ENCODE measurements at regions not wholly inside any gene's neighbourhood (a gene's known extent, or its start where the extent isn't known, plus 50 kb on each side); places are given as distances from the start of the nearest gene placed in this dataset.
A peak's percentile ranks its signal among the peaks of the same experiment; 100 is the strongest.

DNA sequence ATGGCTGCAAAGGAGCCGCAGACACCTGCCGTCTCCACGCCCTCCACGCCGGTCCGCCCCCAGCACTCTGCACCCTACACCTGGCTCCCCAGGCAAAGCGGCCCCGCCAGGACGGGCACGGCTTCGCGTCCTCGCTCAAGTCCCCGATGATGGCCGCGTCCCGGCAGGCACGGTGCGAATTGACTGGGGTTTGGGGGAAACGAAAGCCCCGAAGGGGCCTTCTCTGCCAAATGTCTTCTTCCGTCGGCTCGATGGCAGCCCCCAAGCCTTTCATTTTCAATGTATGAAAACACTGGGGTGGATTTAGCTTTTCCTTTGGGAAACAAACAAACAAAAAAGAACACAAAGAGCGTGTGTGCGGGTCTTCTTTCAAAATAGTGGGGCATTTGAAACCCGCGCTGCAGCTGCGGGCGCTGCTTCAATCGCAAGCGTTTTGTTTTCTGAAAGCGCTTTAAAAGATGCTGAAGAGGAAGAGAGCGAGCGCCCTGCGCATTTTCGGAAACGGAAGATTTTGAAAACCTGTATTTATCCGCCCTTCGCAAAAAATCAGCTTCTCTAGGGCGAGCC is 160.0 kb downstream of the RMI1 start:
- intact Hi-C loops (cut with micrococcal nuclease): loop anchor here (10.0 kb wide), 1 partner anchor 156 kb away; the partner anchor contains the start of genes HNRNPK and RMI1
- Mint-ChIP-seq H3K27me3 (peaks cover 50% of the 10 kb centered on the region), H3K9me3 (no peaks in the 10 kb centered on the region), H3K27ac (no peak overlapping the region), H3K36me3 (ENCODE audit: low read depth) (no peaks in the 10 kb centered on the region), H3K4me3 (peak overlapping the region; percentile 86), H3K4me1 (peaks cover 7% of the 10 kb centered on the region)
- peak; percentile 72 for DNase-seq

DNA sequence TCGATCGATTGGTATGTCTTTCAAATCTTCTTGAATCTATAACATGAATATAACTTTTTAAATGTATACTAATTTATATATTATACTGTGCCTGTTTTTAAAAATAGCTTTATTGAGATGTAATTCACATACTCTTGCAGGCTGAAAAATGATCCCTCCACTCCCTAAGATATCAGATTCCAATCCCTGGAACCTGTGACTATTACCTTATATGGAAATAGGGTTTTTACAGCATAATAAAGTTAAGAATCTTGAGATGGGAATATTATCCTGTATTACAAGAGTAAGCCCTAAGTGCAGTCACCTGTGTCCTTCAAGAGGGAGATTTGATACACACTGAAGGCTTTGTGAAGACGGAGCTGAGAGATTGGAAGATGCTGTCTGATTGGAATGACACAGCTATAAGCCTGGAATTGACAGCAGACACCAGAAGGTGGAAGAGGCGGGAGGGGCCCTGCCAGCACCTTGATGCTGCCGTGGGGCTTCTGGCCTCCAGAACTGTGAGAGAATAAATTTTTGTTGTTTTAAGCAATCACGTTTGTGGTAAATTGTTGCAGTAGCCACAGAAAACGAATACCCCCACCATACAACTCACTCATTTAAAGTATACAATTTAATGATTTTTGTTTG is 161.3 kb downstream of the RMI1 start:
- no peaks in the 10 kb centered on the region for H3K36me3 Mint-ChIP-seq (ENCODE audit: low read depth)
- peak; percentile 34 for DNase-seq
- H3K4me3 Mint-ChIP-seq: no peak overlapping the region
- H3K4me1 Mint-ChIP-seq: peaks cover 8% of the 10 kb centered on the region
- intact Hi-C loops (cut with micrococcal nuclease): loop anchor here (10.0 kb wide), 1 partner anchor 157 kb away; the partner anchor contains the start of genes HNRNPK and RMI1
- H3K27ac Mint-ChIP-seq: no peak overlapping the region
- peaks cover 44% of the 10 kb centered on the region for H3K27me3 Mint-ChIP-seq
- no peaks in the 10 kb centered on the region for H3K9me3 Mint-ChIP-seq

DNA sequence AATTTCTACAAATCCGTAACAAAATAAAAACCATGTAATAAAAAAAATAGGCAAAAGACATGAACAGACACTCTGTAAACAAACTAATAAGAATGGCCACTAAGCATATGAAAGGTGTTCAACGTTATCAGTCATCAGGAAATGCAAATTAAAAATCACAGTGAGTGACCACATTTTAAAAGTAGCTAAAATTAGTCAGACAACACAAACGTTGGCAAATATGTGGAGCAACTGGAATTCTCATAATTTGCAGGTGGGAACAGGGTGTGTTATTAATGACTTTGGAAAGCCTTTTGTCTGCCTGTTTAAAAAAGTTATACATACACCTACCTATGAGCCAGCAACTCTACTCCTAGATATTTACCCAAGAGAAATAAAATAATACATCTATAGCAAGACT is 164.4 kb downstream of the RMI1 start:
- intact Hi-C loops (cut with micrococcal nuclease): loop anchor here (10.0 kb wide), 1 partner anchor 160 kb away; the partner anchor contains the start of genes HNRNPK and RMI1
- Mint-ChIP-seq H3K9me3 (no peaks in the 10 kb centered on the region), H3K4me3 (no peak overlapping the region), H3K27ac (no peak overlapping the region), H3K4me1 (peaks cover 8% of the 10 kb centered on the region), H3K36me3 (ENCODE audit: low read depth) (no peaks in the 10 kb centered on the region), H3K27me3 (peaks cover 29% of the 10 kb centered on the region)
- no peak for DNase-seq

DNA sequence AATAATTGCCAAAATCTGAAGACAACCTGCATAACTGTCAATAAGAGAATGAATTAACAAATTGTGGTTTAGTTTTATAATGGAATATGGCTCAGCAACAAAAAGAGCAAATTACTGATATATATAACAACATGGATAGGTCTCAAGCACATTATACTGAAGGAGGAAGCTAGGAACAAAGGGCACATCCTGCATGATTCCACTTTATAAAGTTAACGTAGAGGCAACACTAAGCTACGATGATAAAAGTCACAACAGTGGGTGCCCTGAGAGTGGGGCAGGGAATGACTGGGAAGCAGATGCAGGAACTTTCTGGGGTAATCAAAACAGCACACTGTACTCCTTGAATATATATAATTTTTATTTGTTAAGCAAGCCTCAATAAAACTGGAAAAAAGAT is 165.2 kb downstream of the RMI1 start:
- intact Hi-C loops (cut with micrococcal nuclease): loop anchor here (10.0 kb wide), 1 partner anchor 161 kb away; the partner anchor contains the start of genes HNRNPK and RMI1
- peaks cover 25% of the 10 kb centered on the region for H3K27me3 Mint-ChIP-seq
- no peaks in the 10 kb centered on the region for H3K36me3 Mint-ChIP-seq (ENCODE audit: low read depth)
- H3K27ac Mint-ChIP-seq: no peak overlapping the region
- DNase-seq: no peak
- no peaks in the 10 kb centered on the region for H3K9me3 Mint-ChIP-seq
- H3K4me3 Mint-ChIP-seq: no peak overlapping the region
- peaks cover 4% of the 10 kb centered on the region for H3K4me1 Mint-ChIP-seq

DNA sequence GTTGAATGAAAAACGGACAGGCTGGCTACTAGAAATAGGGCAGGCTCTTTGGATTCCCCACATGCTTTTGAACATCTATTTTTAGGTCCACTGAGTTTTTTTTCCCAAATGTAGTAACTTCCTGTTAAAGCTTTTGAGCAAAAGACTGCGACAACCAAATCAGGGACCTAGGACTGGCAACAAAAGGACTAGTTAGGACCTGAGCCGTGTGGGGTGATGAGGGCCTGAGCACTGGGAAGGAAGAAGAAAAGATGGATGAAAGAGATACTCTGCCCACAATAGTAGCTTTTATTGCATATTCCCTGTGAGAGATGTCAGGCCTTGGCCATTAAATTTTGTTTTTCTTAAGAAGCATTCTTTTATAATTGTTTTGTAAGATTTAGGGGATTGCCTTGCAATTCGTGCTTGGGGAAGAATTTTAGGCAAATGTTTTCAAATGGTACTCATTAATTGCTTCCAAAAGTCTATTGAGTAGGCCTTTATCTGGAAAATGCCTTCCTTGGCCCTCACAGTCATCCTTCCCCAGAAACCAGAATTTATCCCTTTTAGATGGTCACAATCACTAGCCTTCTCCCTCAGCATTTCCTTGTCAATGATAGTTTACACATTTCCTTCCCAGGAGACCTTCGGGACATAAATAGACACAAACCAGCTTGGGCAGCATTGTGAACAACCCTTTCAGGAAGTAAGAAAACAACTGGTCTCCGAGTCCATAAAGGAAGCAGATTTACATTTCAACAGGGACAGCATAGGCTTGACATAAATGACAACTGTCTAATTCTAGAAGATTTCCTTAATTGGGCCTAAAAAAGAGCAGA is 166.5 kb downstream of the RMI1 start:
- no peaks in the 10 kb centered on the region for H3K36me3 Mint-ChIP-seq (ENCODE audit: low read depth)
- no peaks in the 10 kb centered on the region for H3K9me3 Mint-ChIP-seq
- H3K27ac Mint-ChIP-seq: no peak overlapping the region
- no peak overlapping the region for H3K4me3 Mint-ChIP-seq
- peaks cover 15% of the 10 kb centered on the region for H3K27me3 Mint-ChIP-seq
- peak; percentile 36 for DNase-seq
- intact Hi-C loops (cut with micrococcal nuclease): loop anchor here (10.0 kb wide), 1 partner anchor 162 kb away; the partner anchor contains the start of genes HNRNPK and RMI1
- H3K4me1 Mint-ChIP-seq: peaks cover 2% of the 10 kb centered on the region

DNA sequence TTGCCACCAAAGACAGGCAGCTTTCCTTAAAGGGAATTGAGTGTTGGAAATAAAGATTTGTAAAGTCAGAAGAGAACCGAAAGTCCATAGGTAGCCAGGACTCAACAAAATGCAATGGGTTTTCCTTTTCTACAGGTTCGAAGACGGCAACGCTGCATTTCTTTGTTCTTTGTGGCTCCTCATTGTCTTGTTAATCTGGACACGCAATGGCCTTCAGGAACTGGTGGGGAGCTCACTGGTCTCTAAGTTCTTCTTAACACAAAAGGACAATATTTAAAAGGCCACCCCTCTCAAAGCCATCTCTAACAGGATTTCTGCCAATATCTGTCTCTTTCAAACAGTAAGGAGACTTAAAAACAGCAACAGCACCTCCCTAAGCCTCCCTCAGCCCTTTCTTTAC is 170.6 kb downstream of the RMI1 start:
- no peak for DNase-seq
- no peaks in the 10 kb centered on the region for H3K9me3 Mint-ChIP-seq
- no peak overlapping the region for H3K27ac Mint-ChIP-seq
- intact Hi-C loops (cut with micrococcal nuclease): no loop called here
- H3K36me3 Mint-ChIP-seq (ENCODE audit: low read depth): no peaks in the 10 kb centered on the region
- H3K4me1 Mint-ChIP-seq: peaks cover 2% of the 10 kb centered on the region
- H3K27me3 Mint-ChIP-seq: peaks cover 15% of the 10 kb centered on the region
- no peak overlapping the region for H3K4me3 Mint-ChIP-seq

DNA sequence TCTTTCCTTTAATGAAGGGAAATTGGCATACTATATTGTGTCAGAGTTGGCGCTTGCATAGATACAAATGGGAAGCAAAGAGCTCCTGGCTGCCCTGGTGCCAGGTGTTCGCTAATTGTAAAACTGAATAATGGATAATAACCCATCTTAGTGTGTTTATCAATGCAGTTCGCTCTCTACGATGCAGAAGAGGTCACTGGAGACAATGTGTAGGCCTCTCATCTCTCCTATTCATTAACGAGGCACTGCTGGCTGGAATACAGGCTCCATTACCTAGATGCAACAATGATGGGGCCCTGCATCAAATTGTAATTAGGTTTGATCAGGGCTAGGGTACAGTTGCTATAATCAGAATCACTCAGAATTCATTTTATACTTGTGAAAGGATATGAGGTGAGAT is 171.0 kb downstream of the RMI1 start:
- H3K4me3 Mint-ChIP-seq: no peak overlapping the region
- H3K9me3 Mint-ChIP-seq: no peaks in the 10 kb centered on the region
- H3K27me3 Mint-ChIP-seq: peaks cover 15% of the 10 kb centered on the region
- peak; percentile 33 for DNase-seq
- intact Hi-C loops (cut with micrococcal nuclease): no loop called here
- no peak overlapping the region for H3K27ac Mint-ChIP-seq
- H3K4me1 Mint-ChIP-seq: peaks cover 2% of the 10 kb centered on the region
- no peaks in the 10 kb centered on the region for H3K36me3 Mint-ChIP-seq (ENCODE audit: low read depth)

DNA sequence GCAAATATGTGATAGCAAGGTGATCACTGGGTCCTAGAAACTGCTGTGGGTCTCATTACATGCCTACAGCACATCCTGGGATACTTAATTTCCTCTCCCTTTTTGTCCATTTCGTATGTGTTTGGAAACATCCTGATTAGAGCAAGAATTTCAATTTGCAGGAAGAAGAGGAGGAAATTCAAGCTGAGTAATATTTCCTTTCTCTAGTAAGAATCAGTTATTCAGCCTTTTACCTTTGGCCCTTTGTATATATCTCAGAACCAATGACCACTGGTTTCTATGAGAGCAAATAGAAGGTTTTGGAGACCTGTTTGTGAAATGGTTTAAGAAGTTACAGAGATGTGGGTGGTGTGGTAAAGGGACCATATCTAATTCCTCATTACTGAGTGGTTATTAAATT is 171.6 kb downstream of the RMI1 start:
- Mint-ChIP-seq H3K27me3 (peaks cover 15% of the 10 kb centered on the region), H3K4me1 (no peaks in the 10 kb centered on the region), H3K36me3 (ENCODE audit: low read depth) (no peaks in the 10 kb centered on the region), H3K9me3 (no peaks in the 10 kb centered on the region), H3K4me3 (no peak overlapping the region), H3K27ac (no peak overlapping the region)
- intact Hi-C loops (cut with micrococcal nuclease): no loop called here
- DNase-seq: no peak

DNA sequence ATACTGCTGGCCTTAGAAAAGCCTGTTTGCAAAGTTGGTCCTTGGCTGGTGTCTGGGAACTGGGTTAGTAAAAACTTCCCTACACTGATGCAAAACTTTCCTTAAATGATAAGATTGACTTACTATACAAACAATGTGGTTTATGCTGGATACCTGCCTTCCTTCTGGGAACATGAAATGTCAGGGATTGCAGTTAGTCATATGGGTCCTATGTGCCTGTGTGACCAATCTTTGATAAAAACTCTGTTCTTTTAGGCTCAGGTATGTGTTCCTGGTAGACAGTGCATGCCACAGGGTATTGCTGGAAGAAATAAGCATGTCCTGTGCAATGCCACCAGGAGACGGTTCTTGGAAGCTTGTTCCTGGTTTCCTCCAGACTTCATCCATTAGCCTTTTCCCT is 173.3 kb downstream of the RMI1 start:
- no peak for DNase-seq
- Mint-ChIP-seq H3K27me3 (peaks cover 26% of the 10 kb centered on the region), H3K4me1 (no peaks in the 10 kb centered on the region), H3K27ac (no peak overlapping the region), H3K9me3 (no peaks in the 10 kb centered on the region), H3K4me3 (no peak overlapping the region), H3K36me3 (ENCODE audit: low read depth) (no peaks in the 10 kb centered on the region)
- intact Hi-C loops (cut with micrococcal nuclease): no loop called here

DNA sequence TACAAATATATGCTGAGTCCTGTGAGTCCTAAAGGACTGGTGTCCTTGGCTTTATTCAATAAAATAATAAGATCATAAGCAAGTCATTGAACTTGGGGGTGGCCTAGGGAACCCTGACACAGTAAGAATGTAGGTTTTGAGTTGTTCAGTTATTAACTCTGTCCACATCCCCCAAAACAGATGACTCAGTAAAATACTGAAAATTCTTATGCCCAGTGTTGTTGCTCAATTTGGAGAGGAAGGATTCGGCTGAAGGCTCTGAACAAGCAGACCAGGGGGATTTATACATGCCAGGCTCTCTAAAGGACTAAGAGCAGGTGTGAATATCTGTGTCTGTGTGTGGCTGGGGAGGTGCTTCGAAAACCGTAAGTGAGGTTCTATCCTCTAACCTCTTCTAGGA is 173.7 kb downstream of the RMI1 start:
- DNase-seq: no peak
- intact Hi-C loops (cut with micrococcal nuclease): no loop called here
- H3K4me1 Mint-ChIP-seq: no peaks in the 10 kb centered on the region

DNA sequence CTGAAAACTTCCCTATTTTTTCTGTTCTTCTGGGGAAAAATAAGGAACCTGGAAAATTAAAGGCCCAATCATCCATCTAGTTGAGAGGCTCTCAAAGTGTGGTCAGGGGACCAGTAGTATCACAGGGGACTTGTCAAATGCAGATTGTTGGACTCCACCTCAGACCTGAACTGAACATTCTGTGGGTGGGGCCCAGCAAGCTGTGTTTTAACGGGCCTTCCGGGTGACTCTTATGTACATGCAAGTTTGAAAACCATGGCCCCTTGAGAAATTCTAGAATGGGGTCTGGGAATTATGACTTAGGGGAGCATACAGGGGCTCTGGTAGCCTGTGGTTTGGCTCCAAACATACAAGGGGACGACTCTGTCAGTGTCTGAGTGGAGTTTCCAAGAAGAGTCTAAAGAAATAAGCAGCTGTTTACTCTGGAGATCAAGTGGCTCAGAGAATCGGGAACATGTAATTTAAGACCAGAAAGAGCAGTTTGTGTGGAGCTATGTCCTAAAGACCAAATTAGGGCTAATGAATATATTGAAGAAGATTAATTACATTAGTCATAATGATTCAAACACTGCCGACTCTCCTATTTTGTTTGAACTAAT is 177.4 kb downstream of the SLC28A3 start:
- Mint-ChIP-seq H3K4me3 (no peak overlapping the region), H3K36me3 (ENCODE audit: low read depth) (no peaks in the 10 kb centered on the region), H3K27ac (no peak overlapping the region), H3K27me3 (peaks cover 26% of the 10 kb centered on the region), H3K4me1 (no peaks in the 10 kb centered on the region), H3K9me3 (no peaks in the 10 kb centered on the region)
- DNase-seq: no peak
- intact Hi-C loops (cut with micrococcal nuclease): no loop called here

More for the DNA sequence above, 173.7 kb downstream of the RMI1 start:
- Mint-ChIP-seq H3K9me3 (no peaks in the 10 kb centered on the region), H3K27ac (no peak overlapping the region), H3K36me3 (ENCODE audit: low read depth) (no peaks in the 10 kb centered on the region), H3K4me3 (no peak overlapping the region), H3K27me3 (peaks cover 28% of the 10 kb centered on the region)

DNA sequence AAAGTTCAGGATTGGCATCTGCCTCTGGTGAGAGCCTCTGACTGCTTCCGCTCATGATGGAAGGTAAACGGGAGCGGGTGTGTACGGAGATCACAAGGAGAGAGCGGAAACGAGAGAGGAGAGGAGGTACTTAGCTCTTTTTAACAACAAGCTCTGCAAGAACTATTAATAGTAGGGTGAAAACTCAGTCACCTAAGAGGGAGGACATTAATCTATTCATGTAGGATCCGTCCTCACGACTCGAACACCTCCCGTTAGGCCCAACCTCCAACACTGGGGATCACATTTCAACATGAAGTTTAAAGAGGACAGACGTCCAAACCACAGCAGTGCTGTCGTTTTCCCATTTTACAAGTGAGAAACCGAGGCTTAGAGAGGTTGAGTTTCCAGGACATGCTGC is 173.7 kb downstream of the SLC28A3 start:
- H3K9me3 Mint-ChIP-seq: no peaks in the 10 kb centered on the region
- intact Hi-C loops (cut with micrococcal nuclease): no loop called here

DNA sequence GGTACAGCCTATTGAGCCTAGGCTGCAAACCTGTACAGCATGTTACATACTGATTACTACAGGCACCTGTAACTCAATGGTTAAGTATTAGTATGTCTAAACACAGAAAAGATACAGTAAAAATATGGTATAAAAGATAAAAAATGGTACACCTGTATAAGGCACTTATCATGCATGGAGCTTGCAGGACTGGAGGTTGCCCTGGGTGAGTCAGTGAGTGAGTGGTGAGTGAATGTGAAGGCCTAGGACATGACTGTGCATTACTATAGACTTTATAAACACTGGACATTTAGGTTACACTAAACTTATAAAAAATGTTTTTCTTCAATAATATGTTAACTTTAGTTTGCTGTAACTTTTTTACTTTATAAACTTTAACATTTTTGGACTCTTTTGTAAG is 171.3 kb downstream of the SLC28A3 start:
- Mint-ChIP-seq H3K4me1 (peaks cover 4% of the 10 kb centered on the region), H3K9me3 (no peaks in the 10 kb centered on the region), H3K27me3 (peaks cover 6% of the 10 kb centered on the region), H3K4me3 (no peak overlapping the region), H3K27ac (no peak overlapping the region), H3K36me3 (ENCODE audit: low read depth) (no peaks in the 10 kb centered on the region)
- no peak for DNase-seq
- intact Hi-C loops (cut with micrococcal nuclease): no loop called here

More for the DNA sequence above, 173.7 kb downstream of the SLC28A3 start:
- DNase-seq: no peak
- no peak overlapping the region for H3K4me3 Mint-ChIP-seq
- no peaks in the 10 kb centered on the region for H3K4me1 Mint-ChIP-seq
- H3K27me3 Mint-ChIP-seq: peaks cover 7% of the 10 kb centered on the region
- no peaks in the 10 kb centered on the region for H3K36me3 Mint-ChIP-seq (ENCODE audit: low read depth)
- no peak overlapping the region for H3K27ac Mint-ChIP-seq

All from activated CD4-positive, alpha-beta T cell treated with anti-CD3 and anti-CD28 coated beads, Interleukin-2, amount 10 ng/mL, durations not matched to agents 24 days and 14 days (primary cell).